HCT116 (cell line): ENCODE measurements at regions not wholly inside any gene's neighbourhood (a gene's known extent, or its start where the extent isn't known, plus 50 kb on each side); places are given as distances from the start of the nearest gene placed in this dataset.

Experiments
- ATAC-seq: fragments of 200-7000 bp; cut with Tn5 transposase; 2 replicates; pipeline ENCODE4 v1.9.1; 2020; ENCODE audit warnings: mild to moderate bottlenecking, moderate library complexity
- BruUV-seq: library from RNA; stranded (reverse); fragments of 400-500 nt; replicated peaks from 2 replicates; lab custom pipeline; 2021; lab: Mats Ljungman, UMichigan
- CTCF ChIA-PET: fragments of 300-600 bp; sonication (Branson Sonifier 250); formaldehyde crosslinking; loops from one replicate; lab custom pipeline; 2021; ENCODE audit warnings: antibody characterized with exemption; lab: Charles Lee
- POLR2A ChIA-PET: fragments of 300-600, 350-600 bp; sonication (Branson Sonifier 250); formaldehyde crosslinking; loops from one replicate; lab custom pipeline; 2021; ENCODE audit warnings: antibody characterized with exemption; lab: Charles Lee
- RAD21 ChIA-PET, 2 experiments: fragments of 300-600 bp; sonication (Branson Sonifier 250); formaldehyde crosslinking; loops; one replicate each; lab custom pipeline; 2023; ENCODE audit warnings: low total read pairs in 2 of 2; ENCODE audit not compliant: uncharacterized antibody in 2 of 2, unreplicated experiment in 2 of 2, low non-redundant PET in 1 of 2; lab: Charles Lee
- DNase-seq: peaks from one replicate; pipeline ENCODE4 v3.0.0-alpha.2; 2010; ENCODE audit warnings: low read depth, low spot score
- H2AFZ ChIP-seq: fragments of 200-600 bp; shearing (Covaris generic), sonication (generic); 2 replicates; pipeline ENCODE4 v1.6.1; 2017; ENCODE audit warnings: low read depth, mixed run types, mixed read lengths, antibody characterized with exemption, low read length; ENCODE audit not compliant: poor library complexity, severe bottlenecking
- H3K27ac ChIP-seq: 2 replicates; pipeline ENCODE4 v1.5.1; 2012; ENCODE audit warnings: low read depth, low read length
- H3K27me3 ChIP-seq: fragments of 200-600 bp; sonication (generic); 2 replicates; pipeline ENCODE4 v1.6.1; 2016; ENCODE audit warnings: mixed run types, low read length, mixed read lengths; ENCODE audit not compliant: insufficient read depth
- H3K36me3 ChIP-seq, 2 experiments: fragments of 200-500 bp in 1 of 2; fragments of 200-600 bp in 1 of 2; sonication (Bioruptor generic) in 1 of 2; sonication (generic) in 1 of 2; 2 replicates each; pipeline versions ENCODE4 v1.5.1 to v1.6.1; 2014 to 2016; ENCODE audit warnings: low read length in 2 of 2, inconsistent platforms in 1 of 2, mixed read lengths in 1 of 2, mixed run types in 1 of 2; ENCODE audit not compliant: insufficient read depth in 2 of 2, control insufficient read depth in 1 of 2
- H3K4me1 ChIP-seq, 2 experiments: fragments of 200-600 bp in 1 of 2; sonication (generic) in 1 of 2; 2 replicates each; pipeline versions ENCODE4 v1.5.1 to v1.6.1; 2012 to 2017; ENCODE audit warnings: low read length in 2 of 2, inconsistent platforms in 1 of 2, mild to moderate bottlenecking in 1 of 2, mixed read lengths in 1 of 2, mixed run types in 1 of 2, moderate library complexity in 1 of 2; ENCODE audit not compliant: insufficient read depth in 2 of 2, control insufficient read depth in 1 of 2
- H3K4me2 ChIP-seq: fragments of 200-600 bp; sonication (generic); 2 replicates; pipeline ENCODE4 v1.6.1; 2017; ENCODE audit warnings: mixed run types, low read length, mixed read lengths
- H3K4me3 ChIP-seq, 2 experiments: fragments of 200-600 bp in 1 of 2; sonication (generic) in 1 of 2; replicated peaks in 1 of 2; 2 replicates each; pipeline ENCODE4 v1.5.1; 2011 to 2016; ENCODE audit warnings: low read length in 2 of 2, control low read depth in 1 of 2, low read depth in 1 of 2, mild to moderate bottlenecking in 1 of 2, mixed read lengths in 1 of 2, mixed run types in 1 of 2
- H3K79me2 ChIP-seq: fragments of 200-600 bp; sonication (generic); 2 replicates; pipeline ENCODE4 v1.6.1; 2017; ENCODE audit warnings: mild to moderate bottlenecking, mixed run types, low read length, moderate library complexity, mixed read lengths; ENCODE audit not compliant: insufficient read depth
- H3K9ac ChIP-seq: fragments of 200-600 bp; sonication (generic); 2 replicates; pipeline ENCODE4 v1.6.1; 2016; ENCODE audit warnings: low read length, mixed read lengths
- H3K9me2 ChIP-seq: fragments of 200-600 bp; sonication (generic), shearing (Covaris generic); 2 replicates; pipeline ENCODE4 v1.6.1; 2017; ENCODE audit warnings: mixed run types, mild to moderate bottlenecking, moderate library complexity; ENCODE audit not compliant: insufficient read depth
- H3K9me3 ChIP-seq, 2 experiments: fragments of 200-500 bp in 1 of 2; fragments of 200-600 bp in 1 of 2; sonication (Bioruptor generic) in 1 of 2; sonication (generic) in 1 of 2; 2 replicates each; pipeline ENCODE4 v1.6.1; 2014 to 2017; ENCODE audit warnings: low read length in 2 of 2, mixed read lengths in 2 of 2, inconsistent platforms in 1 of 2, low read depth in 1 of 2, mild to moderate bottlenecking in 1 of 2, mixed run types in 1 of 2, moderate library complexity in 1 of 2; ENCODE audit not compliant: control insufficient read depth in 1 of 2, insufficient read depth in 1 of 2
- H4K20me1 ChIP-seq: fragments of 200-600 bp; sonication (generic), shearing (Covaris generic); 2 replicates; pipeline ENCODE4 v1.6.1; 2017; ENCODE audit warnings: mixed run types, mild to moderate bottlenecking, moderate library complexity; ENCODE audit not compliant: insufficient read depth
- CEBPB ChIP-seq: IDR thresholded peaks from 2 replicates; pipeline ENCODE4 v1.6.1; 2012; ENCODE audit warnings: low read depth
- ELF1 ChIP-seq: IDR thresholded peaks from 2 replicates; pipeline ENCODE4 v1.6.1; 2012; ENCODE audit warnings: low read depth, borderline replicate concordance
- EZH2 ChIP-seq: fragments of 200-600 bp; sonication (generic); IDR thresholded peaks from 2 replicates; pipeline ENCODE4 v1.6.1; 2017; ENCODE audit warnings: antibody characterized with exemption, mixed run types
- EZH2phosphoT487 ChIP-seq: fragments of 200-600 bp; IDR thresholded peaks from 2 replicates; pipeline ENCODE4 v1.6.1; 2018; ENCODE audit warnings: antibody characterized with exemption, borderline replicate concordance
- FOSL1 ChIP-seq: IDR thresholded peaks from 2 replicates; pipeline ENCODE4 v1.6.1; 2012; ENCODE audit warnings: low read depth
- POLR2AphosphoS5 ChIP-seq: IDR thresholded peaks from 2 replicates; pipeline ENCODE4 v1.6.1; 2011; ENCODE audit warnings: mild to moderate bottlenecking, low read depth, low read length, moderate library complexity
- SIN3A ChIP-seq: IDR thresholded peaks from 2 replicates; pipeline ENCODE4 v1.6.1; 2012; ENCODE audit warnings: low read depth
- SP1 ChIP-seq: IDR thresholded peaks from 2 replicates; pipeline ENCODE4 v1.6.1; 2012; ENCODE audit warnings: low read depth
- ZFX ChIP-seq: fragments of 450-650 bp; IDR thresholded peaks from 2 replicates; pipeline ENCODE4 v1.6.1; 2017
- intact Hi-C: fragments of 100-400 bp; cut with micrococcal nuclease; formaldehyde crosslinking; loops from 2 replicates; pipeline ENCODE4 v1.10.0; 2022
- TF ChIP-seq, protein P1 (sequence below): IDR thresholded peaks from 2 replicates; pipeline ENCODE4 v1.6.1; 2012
- TF ChIP-seq, protein P2 (sequence below): IDR thresholded peaks from 2 replicates; pipeline ENCODE4 v1.6.1; 2012
- TF ChIP-seq, protein P3 (sequence below): IDR thresholded peaks from 2 replicates; pipeline ENCODE4 v1.6.1; 2012; ENCODE audit warnings: low read depth

DNA sequence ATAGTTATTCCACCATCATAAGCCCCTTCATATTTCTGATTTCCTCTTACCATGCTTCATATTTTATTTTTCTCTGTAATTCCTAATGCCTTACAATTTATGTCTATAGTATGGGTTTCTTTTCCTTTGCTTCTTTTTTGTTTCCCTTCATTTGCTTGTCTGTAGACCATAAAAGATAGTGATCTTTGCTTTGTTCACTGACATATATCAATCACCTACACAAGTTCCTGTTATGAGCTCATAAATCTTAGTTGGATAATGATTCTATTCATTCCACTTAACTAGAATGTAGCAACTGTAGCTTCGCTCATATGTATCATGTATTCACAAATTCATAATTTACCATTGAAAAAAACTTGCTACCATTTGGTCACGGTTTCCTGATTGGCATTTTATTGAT lies 388.8 kb upstream of the ATXN7L3B start:
- intact Hi-C loops, result no loop called here
- Histone ChIP-seq H3K79me2 (no peaks in the 10 kb centered on the region), H3K4me2 (no peak overlapping the region), H3K9me3 (no peaks in the 10 kb centered on the region), H3K27ac (no peak overlapping the region), H2AFZ (no peak overlapping the region), H3K27me3 (no peaks in the 10 kb centered on the region), H3K9me2 (no peaks in the 10 kb centered on the region), H3K9ac (no peak overlapping the region), H3K4me3 (no peak overlapping the region), H4K20me1 (no peaks in the 10 kb centered on the region), H3K36me3 (no peaks in the 10 kb centered on the region), H3K4me1 (no peaks in the 10 kb centered on the region)
- DNase-seq (no peak), ATAC-seq (no peak)
- POLR2A ChIA-PET, result no interaction called here
- RAD21 ChIA-PET, result no interaction called here
- TF ChIP-seq POLR2AphosphoS5 (no peak), ZFX (no peak), ELF1 (no peak), SP1 (no peak), EZH2phosphoT487 (no peak), SIN3A (no peak), EZH2 (no peak), FOSL1 (no peak)
- TF ChIP-seq, protein P1, sequence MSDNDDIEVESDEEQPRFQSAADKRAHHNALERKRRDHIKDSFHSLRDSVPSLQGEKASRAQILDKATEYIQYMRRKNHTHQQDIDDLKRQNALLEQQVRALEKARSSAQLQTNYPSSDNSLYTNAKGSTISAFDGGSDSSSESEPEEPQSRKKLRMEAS, result no peak
- BruUV-seq, result no TSS peak
- CTCF ChIA-PET, result no interaction called here

DNA sequence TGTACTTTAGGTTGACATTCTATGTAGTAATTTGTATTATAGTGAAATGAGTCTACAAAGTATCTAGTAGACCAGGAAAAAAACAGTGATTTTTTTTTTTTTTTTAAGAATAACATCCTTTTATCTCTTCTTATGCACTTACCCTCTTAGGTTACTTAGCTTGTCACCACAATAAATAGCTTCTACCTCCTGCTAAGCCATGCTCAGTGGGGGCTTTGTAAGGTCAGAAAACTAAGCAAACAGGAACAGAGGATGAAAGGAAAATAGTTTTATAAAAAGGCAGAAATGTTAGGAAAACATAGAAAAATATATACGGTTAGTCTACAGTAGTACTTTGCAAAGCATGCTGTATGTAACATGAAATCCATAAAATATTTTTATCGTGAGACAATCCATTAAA lies 385.3 kb upstream of the ATXN7L3B start:
- no peak overlapping the region for H3K4me3 ChIP-seq
- no peaks in the 10 kb centered on the region for H3K4me1 ChIP-seq
- H3K9me2 ChIP-seq, result no peaks in the 10 kb centered on the region
- ATAC-seq, result no peak
- ChIA-PET RAD21 (no interaction called here), CTCF (no interaction called here), POLR2A (no interaction called here)
- H3K9me3 ChIP-seq, result no peaks in the 10 kb centered on the region
- no peak overlapping the region for H2AFZ ChIP-seq
- no peak overlapping the region for H3K9ac ChIP-seq
- no TSS peak for BruUV-seq
- no peaks in the 10 kb centered on the region for H4K20me1 ChIP-seq
- TF ChIP-seq SP1, result no peak
- TF ChIP-seq, protein P2, sequence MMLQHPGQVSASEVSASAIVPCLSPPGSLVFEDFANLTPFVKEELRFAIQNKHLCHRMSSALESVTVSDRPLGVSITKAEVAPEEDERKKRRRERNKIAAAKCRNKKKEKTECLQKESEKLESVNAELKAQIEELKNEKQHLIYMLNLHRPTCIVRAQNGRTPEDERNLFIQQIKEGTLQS, result no peak
- no peak for TF ChIP-seq SIN3A
- TF ChIP-seq, protein P3, sequence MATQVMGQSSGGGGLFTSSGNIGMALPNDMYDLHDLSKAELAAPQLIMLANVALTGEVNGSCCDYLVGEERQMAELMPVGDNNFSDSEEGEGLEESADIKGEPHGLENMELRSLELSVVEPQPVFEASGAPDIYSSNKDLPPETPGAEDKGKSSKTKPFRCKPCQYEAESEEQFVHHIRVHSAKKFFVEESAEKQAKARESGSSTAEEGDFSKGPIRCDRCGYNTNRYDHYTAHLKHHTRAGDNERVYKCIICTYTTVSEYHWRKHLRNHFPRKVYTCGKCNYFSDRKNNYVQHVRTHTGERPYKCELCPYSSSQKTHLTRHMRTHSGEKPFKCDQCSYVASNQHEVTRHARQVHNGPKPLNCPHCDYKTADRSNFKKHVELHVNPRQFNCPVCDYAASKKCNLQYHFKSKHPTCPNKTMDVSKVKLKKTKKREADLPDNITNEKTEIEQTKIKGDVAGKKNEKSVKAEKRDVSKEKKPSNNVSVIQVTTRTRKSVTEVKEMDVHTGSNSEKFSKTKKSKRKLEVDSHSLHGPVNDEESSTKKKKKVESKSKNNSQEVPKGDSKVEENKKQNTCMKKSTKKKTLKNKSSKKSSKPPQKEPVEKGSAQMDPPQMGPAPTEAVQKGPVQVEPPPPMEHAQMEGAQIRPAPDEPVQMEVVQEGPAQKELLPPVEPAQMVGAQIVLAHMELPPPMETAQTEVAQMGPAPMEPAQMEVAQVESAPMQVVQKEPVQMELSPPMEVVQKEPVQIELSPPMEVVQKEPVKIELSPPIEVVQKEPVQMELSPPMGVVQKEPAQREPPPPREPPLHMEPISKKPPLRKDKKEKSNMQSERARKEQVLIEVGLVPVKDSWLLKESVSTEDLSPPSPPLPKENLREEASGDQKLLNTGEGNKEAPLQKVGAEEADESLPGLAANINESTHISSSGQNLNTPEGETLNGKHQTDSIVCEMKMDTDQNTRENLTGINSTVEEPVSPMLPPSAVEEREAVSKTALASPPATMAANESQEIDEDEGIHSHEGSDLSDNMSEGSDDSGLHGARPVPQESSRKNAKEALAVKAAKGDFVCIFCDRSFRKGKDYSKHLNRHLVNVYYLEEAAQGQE, result no peak
- TF ChIP-seq, protein P1, result no peak
- TF ChIP-seq EZH2, result no peak
- no peak for TF ChIP-seq CEBPB
- H3K27me3 ChIP-seq, result no peaks in the 10 kb centered on the region
- H3K27ac ChIP-seq, result no peak overlapping the region
- intact Hi-C loops, result no loop called here
- no peaks in the 10 kb centered on the region for H3K79me2 ChIP-seq
- DNase-seq, result no peak
- no peak overlapping the region for H3K4me2 ChIP-seq
- H3K36me3 ChIP-seq, result no peaks in the 10 kb centered on the region
